ENCODE measurements at regions not wholly inside any gene's neighbourhood (a gene's known extent, or its start where the extent isn't known, plus 50 kb on each side); places are given as distances from the start of the nearest gene placed in this dataset.
"Not testable (repeated sequence)": the region's sequence is repeated elsewhere in the genome, so short reads cannot be mapped to it uniquely, and the experiment has no call there.

DNA sequence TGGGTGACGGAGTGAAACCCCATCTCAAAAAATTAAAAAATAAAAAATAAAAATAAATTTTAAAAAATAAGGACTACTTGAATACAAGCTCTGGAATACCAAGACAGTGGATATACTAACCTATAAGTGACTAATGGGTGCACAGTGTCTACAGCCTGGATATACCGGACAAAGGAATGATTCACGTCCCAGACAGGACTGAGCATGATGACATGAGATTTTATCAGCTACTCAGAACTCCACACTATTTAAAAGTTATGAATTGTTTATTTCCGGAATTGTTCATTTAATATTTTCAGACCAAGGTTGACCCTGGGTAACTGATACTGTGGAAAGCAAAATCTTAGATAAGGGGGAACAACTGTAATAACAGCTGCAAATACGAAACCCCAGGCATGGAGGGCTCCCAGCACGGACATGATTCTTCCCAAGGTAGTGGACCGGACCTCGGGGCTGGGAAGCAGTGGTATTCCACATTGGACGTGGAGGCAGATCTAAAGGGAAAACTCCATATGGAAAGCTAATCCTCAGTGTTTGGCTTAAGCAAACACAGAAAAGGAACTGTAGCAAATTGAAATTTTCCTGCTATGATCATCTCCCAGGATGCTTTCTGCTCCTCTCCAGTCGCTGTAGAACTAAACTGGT is 102.6 kb upstream of the TSHZ3 start:
- H3K4me1 ChIP-seq (ENCODE audit: control insufficient read depth, insufficient read depth, low read length) = no peaks in the 10 kb centered on the region
- no peak overlapping the region for H3K9ac ChIP-seq (ENCODE audit: low read length)
- H3K4me3 ChIP-seq (ENCODE audit: low read length) = no peak overlapping the region
- no peaks in the 10 kb centered on the region for H3K27me3 ChIP-seq (ENCODE audit: control insufficient read depth, insufficient read depth, low read length)
- H3K27ac ChIP-seq (ENCODE audit: low read depth, low read length) = no peak overlapping the region
- H3K36me3 ChIP-seq (ENCODE audit: control insufficient read depth, insufficient read depth, low read length) = no peaks in the 10 kb centered on the region

DNA sequence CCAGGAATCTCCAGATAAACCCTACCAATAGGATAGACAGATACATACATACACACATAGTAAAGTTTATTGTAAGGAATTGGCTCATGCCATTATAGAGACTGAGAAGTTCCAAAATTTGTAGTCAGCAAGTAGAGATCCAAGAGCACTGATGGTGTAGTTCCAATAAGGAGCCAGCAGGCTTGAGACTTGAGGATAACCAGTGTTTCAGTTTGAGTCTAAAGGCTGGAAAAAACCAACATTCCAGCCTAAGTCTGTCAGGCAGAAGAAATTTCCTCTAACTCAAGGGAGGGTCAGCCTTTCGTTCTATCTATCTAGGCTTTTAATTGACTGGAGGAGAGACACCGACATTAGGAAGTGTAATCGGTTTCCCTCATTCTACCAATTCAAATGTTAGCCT is 110.2 kb upstream of the TSHZ3 start:
- Histone ChIP-seq H3K27me3 (ENCODE audit: control insufficient read depth, insufficient read depth, low read length) (no peaks in the 10 kb centered on the region), H3K4me1 (ENCODE audit: control insufficient read depth, insufficient read depth, low read length) (no peaks in the 10 kb centered on the region), H3K27ac (ENCODE audit: low read depth, low read length) (no peak overlapping the region), H3K36me3 (ENCODE audit: control insufficient read depth, insufficient read depth, low read length) (no peaks in the 10 kb centered on the region), H3K4me3 (ENCODE audit: low read length) (no peak overlapping the region), H3K9ac (ENCODE audit: low read length) (no peak overlapping the region)

GRCh38 chr19:31461814-31462539 is 112.7 kb upstream of the TSHZ3 start:
- H3K4me1 ChIP-seq (ENCODE audit: control insufficient read depth, insufficient read depth, low read length) = no peaks in the 10 kb centered on the region
- no peaks in the 10 kb centered on the region for H3K36me3 ChIP-seq (ENCODE audit: control insufficient read depth, insufficient read depth, low read length)
- no peak overlapping the region for H3K4me3 ChIP-seq (ENCODE audit: low read length)
- H3K9ac ChIP-seq (ENCODE audit: low read length) = no peak overlapping the region
- H3K27ac ChIP-seq (ENCODE audit: low read depth, low read length) = no peak overlapping the region
- H3K27me3 ChIP-seq (ENCODE audit: control insufficient read depth, insufficient read depth, low read length) = no peaks in the 10 kb centered on the region

DNA sequence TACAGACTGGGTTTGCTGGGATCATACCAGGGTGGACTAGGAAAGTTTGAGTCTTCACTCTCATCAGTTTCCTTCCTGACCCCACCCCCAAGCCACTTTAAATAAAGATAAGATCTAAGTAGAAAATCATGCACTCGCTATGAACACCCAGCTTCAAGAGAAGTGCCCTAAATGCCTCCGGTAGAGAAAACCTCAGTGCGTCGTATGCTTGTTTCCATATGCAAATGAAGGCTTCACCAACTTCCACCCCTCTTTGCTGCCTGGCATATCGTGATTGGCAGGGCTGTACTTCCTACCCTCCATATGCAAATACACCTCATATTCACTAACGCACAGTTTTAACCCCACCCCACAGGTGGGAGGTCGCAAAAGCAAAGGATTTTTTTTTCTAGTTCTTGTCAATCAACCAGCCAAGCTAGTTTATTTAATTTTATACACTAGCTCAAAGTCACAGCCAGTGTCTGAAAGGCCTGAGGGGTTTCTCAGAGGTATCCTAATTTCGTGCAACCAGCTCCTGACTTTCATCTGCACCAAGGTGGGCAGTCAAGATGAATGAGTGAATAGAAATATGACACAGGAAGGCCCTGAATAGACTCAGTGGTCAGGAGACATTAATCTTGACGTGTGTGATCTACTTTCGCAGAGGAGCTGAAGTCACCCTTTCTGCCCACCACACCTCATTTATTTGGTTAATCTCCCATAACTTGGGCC is 121.1 kb upstream of the TSHZ3 start:
- H3K9ac ChIP-seq (ENCODE audit: low read length) = no peak overlapping the region
- no peaks in the 10 kb centered on the region for H3K36me3 ChIP-seq (ENCODE audit: control insufficient read depth, insufficient read depth, low read length)
- H3K27me3 ChIP-seq (ENCODE audit: control insufficient read depth, insufficient read depth, low read length) = no peaks in the 10 kb centered on the region
- H3K4me1 ChIP-seq (ENCODE audit: control insufficient read depth, insufficient read depth, low read length) = no peaks in the 10 kb centered on the region
- no peak overlapping the region for H3K4me3 ChIP-seq (ENCODE audit: low read length)
- H3K27ac ChIP-seq (ENCODE audit: low read depth, low read length) = no peak overlapping the region

GRCh38 chr19:31470952-31471351 is 121.7 kb upstream of the TSHZ3 start:
- no peak overlapping the region for H3K9ac ChIP-seq (ENCODE audit: low read length)
- H3K36me3 ChIP-seq (ENCODE audit: control insufficient read depth, insufficient read depth, low read length) = no peaks in the 10 kb centered on the region
- H3K27me3 ChIP-seq (ENCODE audit: control insufficient read depth, insufficient read depth, low read length) = no peaks in the 10 kb centered on the region
- no peak overlapping the region for H3K27ac ChIP-seq (ENCODE audit: low read depth, low read length)
- no peaks in the 10 kb centered on the region for H3K4me1 ChIP-seq (ENCODE audit: control insufficient read depth, insufficient read depth, low read length)
- H3K4me3 ChIP-seq (ENCODE audit: low read length) = no peak overlapping the region

DNA sequence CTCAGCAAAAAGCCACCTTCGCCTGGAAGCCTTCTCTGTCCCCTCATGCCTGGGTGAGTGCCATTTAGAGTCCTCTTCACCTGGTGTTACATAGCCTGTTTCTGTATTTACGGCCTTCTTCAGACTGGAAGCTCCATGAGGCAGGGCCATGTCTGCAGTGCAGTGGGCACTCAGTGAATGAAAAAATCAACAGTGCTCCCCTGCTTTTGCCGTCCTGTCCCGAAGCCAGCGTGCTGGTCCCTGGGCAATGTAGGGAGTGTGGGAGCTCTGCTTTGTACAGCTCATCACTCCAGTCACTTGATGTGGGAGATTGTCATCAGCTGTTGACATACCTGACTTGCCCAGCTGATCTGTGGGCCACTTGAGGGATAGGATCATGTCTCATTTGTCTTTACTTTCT is 129.0 kb upstream of the TSHZ3 start:
- Histone ChIP-seq H3K4me3 (ENCODE audit: low read length) (no peak overlapping the region), H3K27ac (ENCODE audit: low read depth, low read length) (no peak overlapping the region), H3K9ac (ENCODE audit: low read length) (no peak overlapping the region), H3K36me3 (ENCODE audit: control insufficient read depth, insufficient read depth, low read length) (no peaks in the 10 kb centered on the region), H3K4me1 (ENCODE audit: control insufficient read depth, insufficient read depth, low read length) (no peaks in the 10 kb centered on the region), H3K27me3 (ENCODE audit: control insufficient read depth, insufficient read depth, low read length) (no peaks in the 10 kb centered on the region)

- no peaks in the 10 kb centered on the region for H3K4me1 ChIP-seq (ENCODE audit: control insufficient read depth, insufficient read depth, low read length)
- H3K36me3 ChIP-seq (ENCODE audit: control insufficient read depth, insufficient read depth, low read length) = no peaks in the 10 kb centered on the region
- H3K27ac ChIP-seq (ENCODE audit: low read depth, low read length) = no peak overlapping the region
- H3K9ac ChIP-seq (ENCODE audit: low read length) = no peak overlapping the region
- no peaks in the 10 kb centered on the region for H3K27me3 ChIP-seq (ENCODE audit: control insufficient read depth, insufficient read depth, low read length)
- no peak overlapping the region for H3K4me3 ChIP-seq (ENCODE audit: low read length)
Observed at GRCh38 chr19:31483226-31483857, 134.1 kb upstream of the TSHZ3 start.

DNA sequence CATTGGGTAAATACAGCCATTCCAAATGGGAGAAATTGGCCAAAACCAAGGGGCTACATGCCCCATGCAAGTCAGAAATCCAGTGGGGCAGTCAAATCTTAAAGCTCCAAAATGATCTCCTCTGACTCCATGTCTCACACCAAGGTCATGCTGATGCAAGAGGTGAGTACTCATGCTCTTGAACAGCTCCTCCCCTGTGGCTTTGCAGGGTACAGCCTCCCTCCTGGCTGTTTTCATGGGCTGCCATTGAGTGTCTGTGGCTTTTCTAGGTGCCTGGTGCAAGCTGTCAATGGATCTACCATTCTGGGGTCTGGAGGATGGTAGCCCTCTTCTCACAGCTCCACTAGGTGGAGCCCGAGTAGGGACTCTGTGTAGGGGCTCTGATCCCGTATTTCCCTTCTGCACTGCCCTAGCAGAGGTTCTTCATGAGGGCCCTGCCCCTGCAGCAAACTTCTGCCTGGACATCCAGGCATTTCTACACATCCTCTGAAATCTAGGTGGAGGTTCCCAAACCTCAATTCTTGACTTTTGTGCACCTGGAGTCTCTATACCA is 135.7 kb upstream of the TSHZ3 start:
- not testable (repeated sequence) for H3K27ac ChIP-seq (ENCODE audit: low read depth, low read length); H3K9ac ChIP-seq (ENCODE audit: low read length); H3K36me3 ChIP-seq (ENCODE audit: control insufficient read depth, insufficient read depth, low read length); H3K4me1 ChIP-seq (ENCODE audit: control insufficient read depth, insufficient read depth, low read length); H3K27me3 ChIP-seq (ENCODE audit: control insufficient read depth, insufficient read depth, low read length); H3K4me3 ChIP-seq (ENCODE audit: low read length)

DNA sequence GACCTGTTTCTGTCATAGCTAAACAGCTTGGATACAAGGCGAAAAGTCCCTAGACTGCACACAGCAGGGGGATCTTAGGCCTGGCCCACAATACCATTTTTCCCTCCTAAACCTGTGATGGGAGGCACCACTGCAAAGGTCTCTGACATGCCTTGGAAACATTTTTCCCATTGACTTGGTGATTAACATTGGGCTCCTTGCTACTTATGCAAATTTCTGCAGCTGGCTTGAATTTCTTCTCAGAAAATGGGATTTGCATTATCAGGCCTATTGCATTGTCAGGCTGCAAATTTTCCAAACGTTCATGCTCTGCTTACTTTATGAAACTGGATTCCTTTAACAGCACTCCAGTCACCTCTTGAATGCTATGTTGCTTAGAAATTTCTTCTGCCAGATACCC is 136.2 kb upstream of the TSHZ3 start:
- H3K4me1 ChIP-seq (ENCODE audit: control insufficient read depth, insufficient read depth, low read length) = no peaks in the 10 kb centered on the region

GRCh38 chr19:31491242-31491641 is 142.0 kb upstream of the TSHZ3 start:
- no peaks in the 10 kb centered on the region for H3K4me1 ChIP-seq (ENCODE audit: control insufficient read depth, insufficient read depth, low read length)
- H3K27me3 ChIP-seq (ENCODE audit: control insufficient read depth, insufficient read depth, low read length) = no peaks in the 10 kb centered on the region
- H3K9ac ChIP-seq (ENCODE audit: low read length) = no peak overlapping the region
- H3K27ac ChIP-seq (ENCODE audit: low read depth, low read length) = no peak overlapping the region
- no peak overlapping the region for H3K4me3 ChIP-seq (ENCODE audit: low read length)
- no peaks in the 10 kb centered on the region for H3K36me3 ChIP-seq (ENCODE audit: control insufficient read depth, insufficient read depth, low read length)

More for the DNA sequence above, 136.2 kb upstream of the TSHZ3 start:
- Histone ChIP-seq H3K4me3 (ENCODE audit: low read length) (no peak overlapping the region), H3K27me3 (ENCODE audit: control insufficient read depth, insufficient read depth, low read length) (no peaks in the 10 kb centered on the region), H3K9ac (ENCODE audit: low read length) (no peak overlapping the region), H3K36me3 (ENCODE audit: control insufficient read depth, insufficient read depth, low read length) (no peaks in the 10 kb centered on the region), H3K27ac (ENCODE audit: low read depth, low read length) (no peak overlapping the region)

DNA sequence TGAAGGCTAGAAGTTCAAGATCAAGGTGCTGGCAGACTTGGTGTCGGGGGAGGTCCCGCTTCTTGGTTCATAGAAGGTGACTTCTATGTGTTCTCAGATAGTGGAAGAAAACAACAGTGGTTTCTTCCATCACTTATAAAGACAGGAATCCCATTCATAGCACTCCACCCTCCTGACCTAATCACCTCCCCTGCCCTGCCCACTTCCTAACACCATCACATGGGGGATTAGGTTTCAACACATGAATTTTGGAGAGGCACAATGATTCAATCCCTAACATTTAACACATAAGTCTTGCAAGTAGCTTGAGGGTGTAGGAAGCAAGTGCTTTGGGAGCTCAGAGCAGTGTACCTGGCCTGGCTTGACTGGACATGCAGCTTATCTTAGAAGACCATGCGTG is 142.8 kb upstream of the TSHZ3 start:
- H3K9ac ChIP-seq (ENCODE audit: low read length) = no peak overlapping the region
- H3K4me1 ChIP-seq (ENCODE audit: control insufficient read depth, insufficient read depth, low read length) = no peaks in the 10 kb centered on the region
- H3K4me3 ChIP-seq (ENCODE audit: low read length) = no peak overlapping the region
- no peaks in the 10 kb centered on the region for H3K36me3 ChIP-seq (ENCODE audit: control insufficient read depth, insufficient read depth, low read length)
- H3K27me3 ChIP-seq (ENCODE audit: control insufficient read depth, insufficient read depth, low read length) = no peaks in the 10 kb centered on the region
- no peak overlapping the region for H3K27ac ChIP-seq (ENCODE audit: low read depth, low read length)

DNA sequence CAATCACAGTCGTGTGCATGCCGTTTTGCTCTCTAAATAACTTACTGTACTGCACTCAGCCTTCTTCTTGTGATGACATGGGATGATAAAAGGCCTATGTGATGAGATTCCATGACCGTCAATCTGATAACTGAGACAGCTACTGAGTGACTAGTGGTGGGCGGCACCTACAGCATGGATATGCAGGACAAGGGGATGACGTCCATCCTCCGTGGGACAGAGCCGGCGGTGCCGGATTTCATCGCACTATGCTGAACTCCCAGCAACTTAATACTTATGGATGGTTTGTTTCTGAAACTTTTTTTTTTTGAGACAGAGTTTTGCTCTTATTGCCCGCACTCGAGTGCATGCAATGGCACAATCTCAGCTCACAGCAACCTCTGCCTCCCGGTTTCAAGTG is 146.8 kb upstream of the TSHZ3 start:
- Histone ChIP-seq H3K27ac (ENCODE audit: low read depth, low read length) (no peak overlapping the region), H3K4me1 (ENCODE audit: control insufficient read depth, insufficient read depth, low read length) (no peaks in the 10 kb centered on the region), H3K4me3 (ENCODE audit: low read length) (no peak overlapping the region), H3K36me3 (ENCODE audit: control insufficient read depth, insufficient read depth, low read length) (no peaks in the 10 kb centered on the region), H3K9ac (ENCODE audit: low read length) (no peak overlapping the region), H3K27me3 (ENCODE audit: control insufficient read depth, insufficient read depth, low read length) (no peaks in the 10 kb centered on the region)

All from rectal smooth muscle tissue (tissue), 1 donor.